DND-41 (cell line): ENCODE measurements at regions not wholly inside any gene's neighbourhood (a gene's known extent, or its start where the extent isn't known, plus 50 kb on each side); places are given as distances from the start of the nearest gene placed in this dataset.

Source experiments
- ATAC-seq: fragments of 200-7000 bp; cut with Tn5 transposase; 3 replicates; pipeline ENCODE4 v1.9.1; 2021; ENCODE audit warnings: low read depth; ENCODE audit not compliant: insufficient read depth
- DNase-seq: peaks from one replicate; pipeline ENCODE4 v3.0.0-alpha.2; 2020
- H2AFZ ChIP-seq: 2 replicates; pipeline ENCODE4 v1.6.0; 2012; ENCODE audit warnings: low read depth, low read length
- H3K27ac ChIP-seq: 2 replicates; pipeline ENCODE4 v1.5.1; 2012; ENCODE audit warnings: low read length, inconsistent platforms
- H3K27me3 ChIP-seq: fragments of 200-600 bp; sonication (generic); 2 replicates; pipeline ENCODE4 v1.6.0; 2012; ENCODE audit warnings: low read length, mild to moderate bottlenecking, inconsistent platforms; ENCODE audit not compliant: insufficient read depth, poor library complexity
- H3K36me3 ChIP-seq: 2 replicates; pipeline ENCODE4 v1.5.1; 2012; ENCODE audit warnings: low read length, inconsistent platforms; ENCODE audit not compliant: insufficient read depth
- H3K4me1 ChIP-seq: 2 replicates; pipeline ENCODE4 v1.5.1; 2012; ENCODE audit warnings: mild to moderate bottlenecking, low read length; ENCODE audit not compliant: insufficient read depth
- H3K4me2 ChIP-seq: 2 replicates; pipeline ENCODE4 v1.6.0; 2012; ENCODE audit warnings: mild to moderate bottlenecking, moderate library complexity, low read length, inconsistent platforms; ENCODE audit not compliant: insufficient read depth
- H3K4me3 ChIP-seq, 2 experiments: fragments of 200-600 bp in 1 of 2; shearing (Covaris generic) in 1 of 2; 2 replicates each; pipeline ENCODE4 v1.5.1; 2012 to 2016; ENCODE audit warnings: inconsistent platforms in 2 of 2, low read length in 2 of 2, mild to moderate bottlenecking in 2 of 2, low read depth in 1 of 2, moderate library complexity in 1 of 2
- H3K79me2 ChIP-seq: 2 replicates; pipeline ENCODE4 v1.6.0; 2012; ENCODE audit warnings: low read length, inconsistent platforms; ENCODE audit not compliant: insufficient read depth
- H3K9ac ChIP-seq: 2 replicates; pipeline ENCODE4 v1.6.0; 2012; ENCODE audit warnings: low read depth, mild to moderate bottlenecking, inconsistent platforms, low read length, moderate library complexity
- H3K9me3 ChIP-seq: 2 replicates; pipeline ENCODE4 v1.5.1; 2012; ENCODE audit warnings: low read length, moderate library complexity, mild to moderate bottlenecking, inconsistent platforms; ENCODE audit not compliant: insufficient read depth, severe bottlenecking
- H4K20me1 ChIP-seq: 2 replicates; pipeline ENCODE4 v1.6.0; 2012; ENCODE audit warnings: low read length; ENCODE audit not compliant: insufficient read depth
- CTCF ChIP-seq: IDR thresholded peaks from 2 replicates; pipeline ENCODE4 v1.5.1; 2012; ENCODE audit warnings: borderline replicate concordance, low read length, moderate library complexity, mild to moderate bottlenecking; ENCODE audit not compliant: poor library complexity, severe bottlenecking; ENCODE audit errors: extremely low read depth
- EZH2 ChIP-seq: IDR thresholded peaks from 3 replicates; pipeline ENCODE4 v1.6.1; 2012; ENCODE audit warnings: borderline replicate concordance, low read depth, mild to moderate bottlenecking, moderate library complexity, low read length, inconsistent platforms; ENCODE audit not compliant: severe bottlenecking

GRCh38 chr5:93272108-93272507 lies 308.9 kb downstream of the NR2F1-AS1 start:
- TF ChIP-seq CTCF (no peak), EZH2 (no peak)
- H4K20me1 ChIP-seq: no peaks in the 10 kb centered on the region
- ATAC-seq (no peak), DNase-seq (no peak)
- H3K27me3 ChIP-seq: no peaks in the 10 kb centered on the region
- no peak overlapping the region for H3K4me2 ChIP-seq
- no peak overlapping the region for H3K9ac ChIP-seq
- no peaks in the 10 kb centered on the region for H3K9me3 ChIP-seq
- H3K4me3 ChIP-seq: no peak overlapping the region
- no peak overlapping the region for H2AFZ ChIP-seq
- no peaks in the 10 kb centered on the region for H3K79me2 ChIP-seq
- no peaks in the 10 kb centered on the region for H3K4me1 ChIP-seq
- no peak overlapping the region for H3K27ac ChIP-seq
- no peaks in the 10 kb centered on the region for H3K36me3 ChIP-seq

GRCh38 chr5:93267736-93268135 lies 313.3 kb downstream of the NR2F1-AS1 start:
- H3K79me2 ChIP-seq: no peaks in the 10 kb centered on the region
- H2AFZ ChIP-seq: no peak overlapping the region
- H3K27me3 ChIP-seq: no peaks in the 10 kb centered on the region
- no peak for DNase-seq
- ATAC-seq: no peak
- H3K4me3 ChIP-seq: no peak overlapping the region
- H3K4me2 ChIP-seq: no peak overlapping the region
- no peaks in the 10 kb centered on the region for H3K36me3 ChIP-seq
- no peaks in the 10 kb centered on the region for H3K4me1 ChIP-seq
- H3K9me3 ChIP-seq: no peaks in the 10 kb centered on the region
- TF ChIP-seq CTCF: no peak
- TF ChIP-seq EZH2: no peak
- no peak overlapping the region for H3K27ac ChIP-seq
- no peak overlapping the region for H3K9ac ChIP-seq
- no peaks in the 10 kb centered on the region for H4K20me1 ChIP-seq

- TF ChIP-seq EZH2: no peak
- TF ChIP-seq CTCF: no peak
- Histone ChIP-seq H3K9ac (no peak overlapping the region), H3K36me3 (no peaks in the 10 kb centered on the region), H3K4me3 (no peak overlapping the region), H3K4me1 (no peaks in the 10 kb centered on the region), H3K27ac (no peak overlapping the region), H3K27me3 (no peaks in the 10 kb centered on the region), H3K79me2 (no peaks in the 10 kb centered on the region), H3K4me2 (no peak overlapping the region), H4K20me1 (no peaks in the 10 kb centered on the region), H3K9me3 (no peaks in the 10 kb centered on the region), H2AFZ (no peak overlapping the region)
- ATAC-seq (no peak), DNase-seq (no peak)
Measured at GRCh38 chr5:93267276-93267675, 313.7 kb downstream of the NR2F1-AS1 start.

- Histone ChIP-seq H3K27me3 (no peaks in the 10 kb centered on the region), H3K79me2 (no peaks in the 10 kb centered on the region), H3K4me3 (no peak overlapping the region), H3K27ac (no peak overlapping the region), H4K20me1 (no peaks in the 10 kb centered on the region), H3K36me3 (no peaks in the 10 kb centered on the region), H3K4me1 (no peaks in the 10 kb centered on the region), H3K9me3 (no peaks in the 10 kb centered on the region), H3K4me2 (no peak overlapping the region), H3K9ac (no peak overlapping the region), H2AFZ (no peak overlapping the region)
- DNase-seq (no peak), ATAC-seq (no peak)
- TF ChIP-seq EZH2: no peak
- no peak for TF ChIP-seq CTCF
Measured at GRCh38 chr5:93257616-93258015, 323.4 kb downstream of the NR2F1-AS1 start.
